Panc1 (cell line): ENCODE measurements at regions not wholly inside any gene's neighbourhood (a gene's known extent, or its start where the extent isn't known, plus 50 kb on each side); places are given as distances from the start of the nearest gene placed in this dataset.

Source experiments
- ATAC-seq: fragments of 200-7000 bp; cut with Tn5 transposase; 2 replicates; pipeline ENCODE4 v1.9.1; 2020; ENCODE audit warnings: mild to moderate bottlenecking, moderate library complexity
- BruUV-seq: library from RNA; stranded (reverse); fragments of 400-500 nt; replicated peaks from 2 replicates; lab custom pipeline; 2021; lab: Mats Ljungman, UMichigan
- CTCF ChIA-PET: fragments of 300-600 bp; sonication (Branson Sonifier 250); formaldehyde crosslinking; loops from one replicate; lab custom pipeline; 2022; ENCODE audit warnings: antibody characterized with exemption; lab: Charles Lee
- POLR2A ChIA-PET: fragments of 300-600 bp; sonication (Branson Sonifier 250); formaldehyde crosslinking; loops from one replicate; lab custom pipeline; 2022; ENCODE audit warnings: antibody characterized with exemption; lab: Charles Lee
- DNase-seq: peaks from one replicate; pipeline ENCODE4 v3.0.0-alpha.2; 2010; ENCODE audit warnings: low read depth, low spot score
- H3K27ac ChIP-seq: 2 replicates; pipeline ENCODE4 v1.5.1; 2011; ENCODE audit warnings: mild to moderate bottlenecking, low read length, inconsistent platforms
- H3K27me3 ChIP-seq: fragments of 200-500 bp; sonication (Bioruptor generic); 2 replicates; pipeline ENCODE4 v1.6.0; 2014; ENCODE audit warnings: low read length, inconsistent platforms; ENCODE audit not compliant: control insufficient read depth, insufficient read depth
- H3K36me3 ChIP-seq: fragments of 200-500 bp; sonication (Bioruptor generic); 2 replicates; pipeline ENCODE4 v1.5.1; 2014; ENCODE audit warnings: inconsistent platforms, mild to moderate bottlenecking, low read length, moderate library complexity; ENCODE audit not compliant: control insufficient read depth, insufficient read depth
- H3K4me1 ChIP-seq: 2 replicates; pipeline ENCODE4 v1.5.1; 2011; ENCODE audit warnings: inconsistent platforms, mild to moderate bottlenecking, low read length, moderate library complexity; ENCODE audit not compliant: control insufficient read depth, insufficient read depth
- H3K4me3 ChIP-seq, 2 experiments: 2 replicates each; pipeline ENCODE4 v1.5.1; 2011 to 2012; ENCODE audit warnings: low read depth in 2 of 2, low read length in 2 of 2, mild to moderate bottlenecking in 2 of 2, inconsistent platforms in 1 of 2, moderate library complexity in 1 of 2
- H3K9me3 ChIP-seq: fragments of 200-500 bp; sonication (Bioruptor generic); 2 replicates; pipeline ENCODE4 v1.5.1; 2014; ENCODE audit warnings: low read depth, mild to moderate bottlenecking, inconsistent platforms, low read length, moderate library complexity; ENCODE audit not compliant: control insufficient read depth, insufficient read depth
- POLR2AphosphoS5 ChIP-seq: IDR thresholded peaks from 2 replicates; pipeline ENCODE4 v1.6.1; 2012; ENCODE audit warnings: mild to moderate bottlenecking, low read depth, low read length, moderate library complexity
- SIN3A ChIP-seq: IDR thresholded peaks from 2 replicates; pipeline ENCODE4 v1.6.1; 2012; ENCODE audit warnings: low read depth, mild to moderate bottlenecking, low read length, moderate library complexity, borderline replicate concordance; ENCODE audit not compliant: insufficient read depth
- TCF7L2 ChIP-seq: IDR thresholded peaks from 2 replicates; pipeline ENCODE4 v1.6.1; 2011; ENCODE audit warnings: mild to moderate bottlenecking, low read depth, low read length, inconsistent platforms
- in situ Hi-C: cut with HindIII; loops from 2 replicates; pipeline ENCODE4 v1.10.0; 2016; ENCODE audit warnings: low sequenced_read_pairs, low pct_unique_long_range_greater_than_20kb
- intact Hi-C: fragments of 100-400 bp; cut with micrococcal nuclease; formaldehyde crosslinking; loops from one replicate; pipeline ENCODE4 v1.10.0; 2022; ENCODE audit not compliant: unreplicated experiment
- TF ChIP-seq, protein P1 (sequence below), 2 experiments: IDR thresholded peaks; 2 replicates each; pipeline ENCODE4 v1.6.1; 2011 to 2012; ENCODE audit warnings: low read depth in 2 of 2, control low read depth in 1 of 2, low read length in 1 of 2, mild to moderate bottlenecking in 1 of 2, moderate library complexity in 1 of 2; ENCODE audit not compliant: insufficient read depth in 1 of 2
- TF ChIP-seq, protein P2 (sequence below): fragments of 450-650 bp; IDR thresholded peaks from 2 replicates; pipeline ENCODE4 v1.5.1; 2017; ENCODE audit warnings: mild to moderate bottlenecking

DNA sequence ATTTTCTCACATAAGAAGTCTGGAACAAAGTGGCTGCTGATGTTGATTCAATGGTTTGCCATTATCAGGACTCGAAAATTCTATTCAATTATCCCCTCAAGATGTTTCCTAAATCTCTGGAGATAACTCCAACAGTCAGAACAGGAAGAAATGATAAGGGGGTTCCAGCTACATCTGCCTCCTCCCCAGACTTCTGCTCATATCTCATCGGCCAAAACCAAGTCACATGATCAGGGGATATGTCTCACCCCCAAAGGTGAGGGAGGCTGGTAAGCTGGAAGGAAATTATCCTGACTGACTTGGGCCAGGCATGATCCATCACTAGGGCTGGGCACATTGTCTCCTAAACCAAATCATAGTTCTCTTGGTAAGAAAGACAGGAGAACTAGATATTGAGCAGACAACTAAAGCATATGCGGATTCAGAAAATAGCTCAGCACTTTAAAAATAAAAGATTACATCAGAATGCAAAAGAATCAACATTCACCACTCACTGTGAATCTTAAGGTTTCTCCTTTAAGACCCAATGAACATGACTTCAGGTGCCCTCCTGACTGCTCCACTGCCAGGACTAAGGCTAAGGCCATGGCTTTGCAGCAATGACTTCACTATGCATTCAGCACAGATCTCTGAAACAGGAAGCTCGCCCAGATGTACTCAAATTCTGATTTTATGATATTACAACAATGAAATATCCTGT is 306.3 kb downstream of the ENC1 start:
- H3K27me3 ChIP-seq, result no peaks in the 10 kb centered on the region
- H3K9me3 ChIP-seq, result no peaks in the 10 kb centered on the region
- ChIA-PET CTCF (interaction anchor here (0.6 kb wide), 1 partner anchor 582 kb away, joined by 3 read pairs; no protein-coding TSS in a partner anchor), POLR2A (no interaction called here)
- no peak for ATAC-seq
- DNase-seq, result no peak
- H3K4me3 ChIP-seq, result no peak overlapping the region
- intact Hi-C loops (no loop called here), in situ Hi-C loops (no loop called here)
- no peak for TF ChIP-seq POLR2AphosphoS5
- TF ChIP-seq TCF7L2, result no peak
- no peak for TF ChIP-seq SIN3A
- TF ChIP-seq, protein P1, sequence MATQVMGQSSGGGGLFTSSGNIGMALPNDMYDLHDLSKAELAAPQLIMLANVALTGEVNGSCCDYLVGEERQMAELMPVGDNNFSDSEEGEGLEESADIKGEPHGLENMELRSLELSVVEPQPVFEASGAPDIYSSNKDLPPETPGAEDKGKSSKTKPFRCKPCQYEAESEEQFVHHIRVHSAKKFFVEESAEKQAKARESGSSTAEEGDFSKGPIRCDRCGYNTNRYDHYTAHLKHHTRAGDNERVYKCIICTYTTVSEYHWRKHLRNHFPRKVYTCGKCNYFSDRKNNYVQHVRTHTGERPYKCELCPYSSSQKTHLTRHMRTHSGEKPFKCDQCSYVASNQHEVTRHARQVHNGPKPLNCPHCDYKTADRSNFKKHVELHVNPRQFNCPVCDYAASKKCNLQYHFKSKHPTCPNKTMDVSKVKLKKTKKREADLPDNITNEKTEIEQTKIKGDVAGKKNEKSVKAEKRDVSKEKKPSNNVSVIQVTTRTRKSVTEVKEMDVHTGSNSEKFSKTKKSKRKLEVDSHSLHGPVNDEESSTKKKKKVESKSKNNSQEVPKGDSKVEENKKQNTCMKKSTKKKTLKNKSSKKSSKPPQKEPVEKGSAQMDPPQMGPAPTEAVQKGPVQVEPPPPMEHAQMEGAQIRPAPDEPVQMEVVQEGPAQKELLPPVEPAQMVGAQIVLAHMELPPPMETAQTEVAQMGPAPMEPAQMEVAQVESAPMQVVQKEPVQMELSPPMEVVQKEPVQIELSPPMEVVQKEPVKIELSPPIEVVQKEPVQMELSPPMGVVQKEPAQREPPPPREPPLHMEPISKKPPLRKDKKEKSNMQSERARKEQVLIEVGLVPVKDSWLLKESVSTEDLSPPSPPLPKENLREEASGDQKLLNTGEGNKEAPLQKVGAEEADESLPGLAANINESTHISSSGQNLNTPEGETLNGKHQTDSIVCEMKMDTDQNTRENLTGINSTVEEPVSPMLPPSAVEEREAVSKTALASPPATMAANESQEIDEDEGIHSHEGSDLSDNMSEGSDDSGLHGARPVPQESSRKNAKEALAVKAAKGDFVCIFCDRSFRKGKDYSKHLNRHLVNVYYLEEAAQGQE (IDR thresholded peaks at IDR 0.05; ENCODE audit: insufficient read depth in 1 of 2, low read depth in 2 of 2, low read length in 1 of 2), result no peak
- TF ChIP-seq, protein P2, sequence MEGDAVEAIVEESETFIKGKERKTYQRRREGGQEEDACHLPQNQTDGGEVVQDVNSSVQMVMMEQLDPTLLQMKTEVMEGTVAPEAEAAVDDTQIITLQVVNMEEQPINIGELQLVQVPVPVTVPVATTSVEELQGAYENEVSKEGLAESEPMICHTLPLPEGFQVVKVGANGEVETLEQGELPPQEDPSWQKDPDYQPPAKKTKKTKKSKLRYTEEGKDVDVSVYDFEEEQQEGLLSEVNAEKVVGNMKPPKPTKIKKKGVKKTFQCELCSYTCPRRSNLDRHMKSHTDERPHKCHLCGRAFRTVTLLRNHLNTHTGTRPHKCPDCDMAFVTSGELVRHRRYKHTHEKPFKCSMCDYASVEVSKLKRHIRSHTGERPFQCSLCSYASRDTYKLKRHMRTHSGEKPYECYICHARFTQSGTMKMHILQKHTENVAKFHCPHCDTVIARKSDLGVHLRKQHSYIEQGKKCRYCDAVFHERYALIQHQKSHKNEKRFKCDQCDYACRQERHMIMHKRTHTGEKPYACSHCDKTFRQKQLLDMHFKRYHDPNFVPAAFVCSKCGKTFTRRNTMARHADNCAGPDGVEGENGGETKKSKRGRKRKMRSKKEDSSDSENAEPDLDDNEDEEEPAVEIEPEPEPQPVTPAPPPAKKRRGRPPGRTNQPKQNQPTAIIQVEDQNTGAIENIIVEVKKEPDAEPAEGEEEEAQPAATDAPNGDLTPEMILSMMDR, result no peak
- H3K36me3 ChIP-seq, result no peaks in the 10 kb centered on the region
- no peaks in the 10 kb centered on the region for H3K4me1 ChIP-seq
- no TSS peak for BruUV-seq
- H3K27ac ChIP-seq, result no peak overlapping the region

- CTCF ChIA-PET, result no interaction called here
- ATAC-seq (no peak), DNase-seq (no peak)
- POLR2A ChIA-PET, result no interaction called here
- in situ Hi-C loops, result no loop called here
- Histone ChIP-seq H3K36me3 (no peaks in the 10 kb centered on the region), H3K27ac (no peak overlapping the region), H3K27me3 (no peaks in the 10 kb centered on the region), H3K9me3 (no peaks in the 10 kb centered on the region), H3K4me1 (no peaks in the 10 kb centered on the region), H3K4me3 (no peak overlapping the region)
- intact Hi-C loops, result no loop called here
- BruUV-seq, result no TSS peak
- TF ChIP-seq POLR2AphosphoS5 (no peak), TCF7L2 (no peak)
- TF ChIP-seq, protein P2, result no peak
Measured at GRCh38 chr5:74333430-74333829, 307.1 kb downstream of the ENC1 start.
